Activated T-helper 1 cell treated with Interleukin-2 at 50 U/mL for 16 hours (primary cell): ENCODE measurements at regions not wholly inside any gene's neighbourhood (a gene's known extent, or its start where the extent isn't known, plus 50 kb on each side); places are given as distances from the start of the nearest gene placed in this dataset.

Experiments used
- DNase-seq: peaks from one replicate; pipeline ENCODE4 v3.0.0-alpha.2; 2020; ENCODE audit warnings: low read depth

DNA sequence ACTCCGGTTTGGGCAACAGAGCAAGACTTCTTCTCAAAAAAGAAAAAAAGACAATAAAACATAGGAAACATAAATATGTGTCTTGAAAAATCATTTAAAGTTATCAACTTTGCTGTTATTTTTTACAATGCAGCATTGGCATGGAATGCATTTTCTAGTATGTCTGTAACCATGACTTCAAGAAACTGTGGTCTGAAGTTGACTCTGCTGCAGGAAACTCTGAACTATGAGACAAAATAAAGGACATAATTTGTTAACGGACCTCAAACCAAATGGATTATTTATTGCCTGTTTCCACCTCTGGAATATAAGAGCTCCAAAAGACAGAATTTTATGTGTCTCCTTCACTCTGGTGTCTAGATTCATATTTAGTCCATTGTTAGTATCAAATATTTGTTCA is 79.1 kb downstream of the TRIB2 start:
- no peak for DNase-seq

DNA sequence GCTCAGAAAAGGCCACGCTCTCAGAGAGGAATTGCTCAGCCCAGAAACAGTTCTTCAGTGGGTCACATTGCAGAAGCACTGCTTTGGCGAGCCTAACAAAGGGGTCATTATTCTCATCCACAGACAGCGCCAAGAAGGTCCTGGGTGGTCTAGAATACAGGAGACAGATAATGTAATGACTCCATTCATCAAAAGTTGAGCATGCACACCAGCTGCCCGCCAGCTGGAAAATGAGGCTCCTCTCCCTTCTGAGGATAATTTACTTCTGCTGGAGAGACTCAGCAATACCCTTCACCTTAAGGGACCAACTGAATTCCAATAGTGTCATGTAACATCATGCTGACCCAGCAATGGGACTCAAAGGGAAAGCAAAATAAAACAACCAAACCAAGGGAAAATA is 79.9 kb downstream of the TRIB2 start:
- DNase-seq = no peak

DNA sequence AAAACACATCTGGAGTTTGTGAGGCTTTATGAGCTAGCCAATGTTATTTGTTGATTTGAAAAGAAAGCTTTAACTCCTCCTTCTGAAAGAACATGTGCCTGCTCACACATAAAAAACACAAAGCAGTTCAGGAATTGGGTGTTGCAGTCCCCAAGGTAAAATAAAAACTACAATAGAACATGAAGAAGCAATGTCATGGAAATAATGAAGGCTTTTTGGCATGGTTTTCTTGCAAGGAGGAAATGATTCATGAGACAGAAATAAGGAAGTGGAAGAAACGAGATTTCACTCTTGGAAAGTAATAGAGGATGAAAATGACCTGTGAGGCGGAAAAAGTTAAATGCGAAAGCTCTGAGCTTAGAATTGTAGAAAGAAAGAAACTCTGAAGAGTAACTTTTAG is 81.1 kb downstream of the TRIB2 start:
- DNase-seq = no peak

DNA sequence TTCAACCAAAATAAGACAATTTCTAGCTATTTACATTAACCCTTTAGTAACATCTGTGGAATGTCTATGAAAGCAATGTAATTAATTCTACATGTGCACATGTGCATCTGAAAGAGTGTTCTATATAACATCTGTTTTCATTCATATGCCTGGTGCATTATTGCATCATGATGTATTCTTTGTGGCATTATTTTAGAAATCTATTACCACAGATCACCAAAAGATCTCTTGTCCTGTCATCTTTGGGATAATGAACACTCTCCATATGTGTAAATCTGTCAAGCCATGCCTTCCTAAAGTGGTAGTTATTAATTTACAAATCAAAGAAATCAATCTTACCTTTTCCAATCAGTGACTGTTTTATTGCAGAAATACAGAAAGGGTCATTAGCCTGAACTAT is 86.9 kb downstream of the TRIB2 start:
- no peak for DNase-seq

DNA sequence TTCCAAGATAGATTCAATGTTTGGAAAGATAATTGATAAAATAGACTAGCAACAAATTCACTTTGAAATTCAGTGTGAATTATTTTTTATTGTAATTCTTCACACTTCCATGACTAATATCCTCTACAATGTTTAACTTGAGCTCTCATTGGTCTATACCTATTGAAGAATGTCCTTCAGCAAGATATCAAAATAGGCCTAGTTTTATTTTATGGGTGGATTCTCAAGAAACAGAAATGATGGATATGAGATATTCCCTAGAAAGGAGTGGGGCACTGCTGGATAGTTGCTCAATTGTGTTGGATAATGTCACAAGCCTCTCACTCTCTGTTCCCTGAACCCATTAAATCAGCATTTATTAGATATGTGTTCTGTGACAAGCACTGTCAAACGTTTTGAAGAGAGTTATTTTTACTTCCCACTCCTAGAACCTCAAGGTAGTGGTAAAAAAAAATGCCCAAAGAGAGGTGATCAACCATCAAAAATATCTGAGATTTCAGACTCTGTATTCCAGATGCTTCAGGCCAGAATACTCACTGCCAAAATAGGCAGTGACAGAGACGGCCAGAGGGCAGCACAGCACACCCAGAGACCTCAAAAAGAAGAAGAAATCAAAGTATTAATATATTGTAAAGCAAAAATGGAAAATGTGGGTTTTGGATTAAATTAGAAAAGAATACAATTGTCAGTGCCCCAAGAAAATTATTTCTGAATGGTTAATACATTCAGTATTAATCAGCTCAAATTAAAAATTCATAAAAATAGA is 87.5 kb downstream of the TRIB2 start:
- DNase-seq = no peak

DNA sequence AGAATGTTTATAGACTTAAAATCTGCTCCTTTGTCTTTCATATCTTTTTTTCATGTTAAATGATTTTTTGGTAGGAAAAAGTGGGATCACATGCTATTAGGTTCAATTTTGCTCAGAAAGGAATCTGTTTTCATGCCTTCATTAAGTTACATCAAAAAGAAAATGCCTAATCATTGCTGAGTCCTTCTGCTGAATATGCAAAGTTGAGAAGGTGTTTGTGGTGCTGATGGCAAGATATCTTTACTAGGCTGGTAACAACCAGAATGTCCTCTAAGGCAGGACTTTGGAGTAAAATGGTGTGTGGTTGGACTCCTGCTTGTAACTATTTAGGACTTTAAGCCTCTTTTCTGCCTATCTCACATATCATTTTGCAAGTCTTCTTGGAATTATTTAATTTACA is 88.3 kb downstream of the TRIB2 start:
- no peak for DNase-seq

DNA sequence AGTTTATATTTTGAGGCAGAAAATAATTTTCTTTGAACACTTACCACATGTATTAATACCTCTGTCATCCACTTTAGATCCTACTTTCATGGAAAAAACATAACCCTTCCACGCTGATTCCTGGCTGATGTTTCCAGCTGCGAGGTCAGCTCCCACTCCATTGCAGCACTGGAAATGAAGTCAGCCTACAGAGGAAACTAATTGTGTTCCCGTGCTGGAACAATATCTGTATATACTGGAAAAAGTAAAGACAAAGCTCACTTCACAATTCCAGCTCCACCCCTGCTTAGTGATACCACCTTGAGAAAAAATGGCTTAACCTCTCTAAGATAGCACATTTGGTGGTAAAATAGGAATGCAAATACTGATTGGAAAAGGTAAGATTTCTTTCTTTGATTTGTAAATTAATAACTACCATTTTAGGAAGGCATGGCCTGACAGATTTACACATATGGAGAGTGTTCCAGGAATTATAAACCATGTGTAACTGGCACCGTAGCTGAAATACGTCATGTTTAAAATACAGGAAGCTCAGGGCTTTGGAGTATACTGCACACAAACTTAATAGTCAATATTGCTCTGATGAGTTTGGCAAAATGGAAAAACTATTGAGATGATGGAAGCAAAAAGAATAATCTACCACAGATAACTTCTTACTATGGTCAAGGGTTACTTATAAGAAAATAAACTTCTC is 90.0 kb downstream of the TRIB2 start:
- DNase-seq = no peak

DNA sequence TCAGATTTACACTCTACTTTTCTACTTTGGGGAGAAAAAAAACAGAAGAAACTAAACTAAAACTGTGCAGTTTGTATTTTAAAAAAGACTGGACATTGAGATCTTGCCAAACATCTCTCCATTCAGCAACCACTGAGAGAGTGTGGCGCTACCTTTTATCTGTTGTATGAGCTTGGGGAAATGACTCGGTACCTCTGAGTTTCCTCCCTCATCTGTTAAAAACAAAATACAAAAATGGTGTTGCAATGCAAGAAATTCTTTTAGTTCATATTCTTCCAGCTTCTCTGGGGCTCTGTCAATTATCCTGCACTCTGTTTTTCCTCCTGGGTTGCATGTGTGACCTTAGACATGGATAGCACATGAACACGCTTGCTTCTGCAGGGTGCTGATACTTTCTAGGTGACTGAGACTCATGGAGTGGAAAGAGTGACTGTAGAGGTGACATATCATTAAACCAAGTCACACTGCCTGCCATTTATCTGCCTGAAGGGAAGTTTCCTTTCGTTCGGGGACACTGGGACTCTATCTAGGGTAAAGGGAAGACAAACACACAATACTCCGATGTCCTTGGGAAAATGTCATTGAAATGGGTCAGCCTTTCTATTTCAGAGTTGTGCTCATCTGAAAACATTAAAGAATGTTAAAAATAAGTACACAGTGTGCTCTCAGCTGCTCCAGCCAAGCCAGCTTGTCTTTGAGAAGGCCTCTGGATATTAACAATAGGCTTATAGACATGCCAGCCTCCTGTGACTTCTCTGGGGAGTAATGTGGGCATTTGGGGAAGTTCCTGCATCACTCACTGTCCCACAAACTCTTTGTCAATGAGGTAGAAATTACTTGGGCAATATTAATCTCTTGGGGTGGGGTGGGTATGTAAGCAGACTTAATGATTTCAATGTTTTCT is 91.4 kb downstream of the TRIB2 start:
- no peak for DNase-seq

DNA sequence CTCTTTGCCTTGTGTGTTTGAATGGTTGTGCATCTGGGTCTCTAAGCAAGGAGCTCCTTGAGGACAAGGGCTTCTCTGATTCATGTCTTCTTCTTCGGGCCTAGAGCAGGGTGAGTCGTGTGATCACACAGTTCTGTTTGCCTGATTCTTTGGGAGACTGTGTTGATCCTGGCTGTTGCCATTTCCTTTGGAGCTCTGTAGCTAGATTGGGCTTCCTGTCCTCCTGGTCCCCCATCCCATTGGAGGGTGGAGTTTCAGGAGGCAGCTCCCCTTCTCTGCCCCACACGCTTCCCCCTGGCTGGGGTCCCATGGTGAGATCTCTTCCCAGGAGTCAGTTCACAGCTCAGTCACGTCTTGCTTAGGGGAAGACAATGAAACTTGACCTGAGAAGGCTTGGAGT is 92.8 kb downstream of the TRIB2 start:
- DNase-seq = no peak

DNA sequence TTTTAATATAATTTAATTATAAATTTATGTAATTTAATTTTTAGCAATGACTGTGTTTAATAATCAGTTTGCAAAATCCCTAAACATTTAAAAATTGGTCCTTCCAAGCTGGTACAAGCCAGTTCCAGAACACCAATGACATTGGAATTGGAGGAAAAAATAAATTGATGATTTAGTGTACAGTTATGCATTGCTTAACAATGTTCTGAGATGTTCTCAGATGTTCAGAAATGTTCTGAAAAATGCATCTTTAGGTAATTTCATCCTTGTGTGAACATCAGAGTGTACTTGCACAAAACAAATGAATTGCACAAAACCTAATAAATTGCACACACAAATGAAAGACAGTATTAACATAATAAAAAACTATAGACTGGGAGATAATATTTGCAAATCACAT is 95.2 kb downstream of the TRIB2 start:
- DNase-seq = no peak

DNA sequence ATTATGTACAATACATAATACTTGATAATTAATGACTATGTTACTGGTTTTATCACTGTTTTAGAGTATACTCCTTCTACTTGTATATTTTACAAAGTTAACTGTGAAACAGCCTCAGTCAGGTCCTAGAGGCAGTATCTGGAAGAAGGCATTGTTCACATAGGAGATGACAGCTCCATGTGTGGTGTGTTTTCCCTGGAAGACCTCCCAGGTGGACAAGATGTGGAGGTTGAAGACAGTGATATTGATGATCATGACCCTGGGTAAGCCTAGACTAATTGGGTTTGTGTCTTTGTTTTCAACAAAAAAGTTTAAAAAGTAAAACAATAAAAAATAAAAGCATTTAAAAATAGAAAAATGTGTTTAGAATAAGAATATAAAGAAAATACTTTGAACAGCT is 96.4 kb downstream of the TRIB2 start:
- no peak for DNase-seq

DNA sequence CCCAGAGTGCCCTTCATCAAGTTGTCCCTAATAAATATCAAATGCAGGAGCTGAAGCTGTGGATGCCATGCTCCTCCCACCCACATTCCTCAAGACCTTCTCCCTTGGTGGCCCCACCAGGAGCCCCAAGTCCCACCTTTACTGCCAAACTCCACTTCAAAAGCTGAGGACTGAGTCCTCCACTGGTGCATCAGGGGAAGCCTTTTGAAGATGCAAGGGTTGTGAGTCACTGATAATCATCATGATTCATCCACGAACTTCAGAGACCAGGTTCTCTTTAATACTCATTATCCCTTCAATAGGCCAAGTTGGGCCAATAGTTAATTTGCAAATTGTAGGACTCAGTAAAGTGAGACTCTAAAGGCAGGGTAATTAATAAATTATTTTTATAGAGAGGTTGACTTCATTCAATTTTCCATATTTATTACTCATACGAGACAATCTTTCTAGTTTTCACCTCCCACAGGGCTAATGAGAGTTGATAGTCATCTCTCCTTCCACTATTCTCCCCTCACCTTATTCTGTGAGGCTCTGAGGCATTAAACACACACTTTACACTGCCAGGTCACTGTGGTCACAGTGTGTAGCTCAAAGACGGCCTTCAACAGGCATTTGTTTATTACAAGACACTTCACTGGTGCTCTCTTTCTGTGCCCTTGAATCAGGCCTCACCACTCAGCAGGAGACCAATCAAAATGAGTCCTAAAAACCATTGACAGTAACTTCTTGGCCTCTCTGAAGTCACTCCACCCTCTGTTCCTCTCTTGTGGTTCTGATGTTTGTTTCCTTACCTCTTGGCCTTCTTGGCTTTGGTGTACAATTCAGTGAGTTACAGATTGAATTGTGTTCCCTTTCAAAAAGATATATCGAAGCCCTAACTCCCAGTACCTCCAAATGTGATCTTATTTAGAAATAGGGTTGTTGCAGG is 99.9 kb downstream of the TRIB2 start:
- no peak for DNase-seq

DNA sequence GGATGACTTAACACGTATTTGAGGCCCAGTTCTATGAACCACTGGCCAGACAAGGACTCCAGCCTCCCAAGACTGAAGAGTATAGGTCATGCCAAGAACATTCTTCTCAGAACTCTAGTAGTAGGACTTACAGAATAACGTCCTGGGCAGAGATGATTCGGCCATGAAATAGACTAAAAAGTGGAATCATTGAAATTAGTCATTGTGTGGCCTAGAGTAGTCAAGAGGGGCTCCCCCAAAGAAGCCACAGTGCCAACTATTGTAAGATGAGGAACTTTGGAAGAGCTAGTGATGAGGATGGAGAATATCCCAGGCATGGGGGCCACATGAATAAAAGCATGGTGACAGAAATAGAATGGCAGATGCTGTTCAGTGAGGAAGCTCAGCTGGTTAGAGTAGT is 101.1 kb downstream of the TRIB2 start:
- DNase-seq = no peak

DNA sequence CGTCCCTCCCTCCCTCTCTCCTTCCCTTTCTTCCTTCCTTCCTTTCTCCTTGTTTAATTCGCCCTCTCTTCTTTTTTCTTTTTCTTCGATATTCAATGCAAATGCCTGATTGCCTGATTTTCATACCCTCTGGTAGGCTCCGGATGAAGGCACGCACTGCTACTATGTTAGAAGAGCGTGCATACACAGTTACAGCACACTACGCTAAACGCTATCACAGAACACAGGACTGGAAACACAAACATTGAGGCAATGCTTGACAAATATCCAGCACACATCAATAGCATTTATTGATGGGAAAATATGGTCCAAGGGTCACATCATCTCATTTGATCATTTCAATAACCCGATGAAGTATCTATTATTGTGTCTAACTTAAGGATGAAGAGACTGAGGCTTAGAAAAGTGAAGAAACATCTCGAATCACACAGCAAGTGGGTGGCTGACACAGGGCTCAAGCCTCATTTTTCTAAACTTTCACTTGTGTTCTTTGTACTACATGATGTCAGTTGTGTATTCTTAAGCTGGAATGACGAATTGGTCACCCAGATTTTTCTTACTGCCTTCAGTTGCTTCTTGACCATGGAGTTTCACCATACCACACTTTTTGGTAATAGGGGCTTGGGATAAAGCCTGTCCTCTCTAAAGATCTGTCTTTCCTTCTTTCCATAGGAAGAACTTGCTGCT is 101.8 kb downstream of the TRIB2 start:
- DNase-seq = no peak

DNA sequence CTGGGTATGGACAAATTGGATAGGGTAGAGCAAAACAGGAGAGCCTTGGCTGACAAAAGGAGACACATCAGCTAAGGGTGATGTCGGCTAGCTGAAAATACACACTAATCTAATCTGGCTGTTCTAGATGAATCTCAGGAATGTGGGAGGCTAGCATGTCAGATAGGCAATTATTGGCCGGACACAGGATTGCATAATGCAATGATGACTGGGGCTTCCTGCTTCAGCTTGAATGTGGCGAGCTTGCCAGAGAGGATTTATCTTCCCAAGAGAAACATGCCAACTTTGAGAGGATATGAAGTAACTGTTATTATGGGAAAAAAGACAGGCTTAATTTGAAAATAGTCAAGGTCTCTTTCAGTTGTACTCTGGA is 102.4 kb downstream of the TRIB2 start:
- no peak for DNase-seq

DNA sequence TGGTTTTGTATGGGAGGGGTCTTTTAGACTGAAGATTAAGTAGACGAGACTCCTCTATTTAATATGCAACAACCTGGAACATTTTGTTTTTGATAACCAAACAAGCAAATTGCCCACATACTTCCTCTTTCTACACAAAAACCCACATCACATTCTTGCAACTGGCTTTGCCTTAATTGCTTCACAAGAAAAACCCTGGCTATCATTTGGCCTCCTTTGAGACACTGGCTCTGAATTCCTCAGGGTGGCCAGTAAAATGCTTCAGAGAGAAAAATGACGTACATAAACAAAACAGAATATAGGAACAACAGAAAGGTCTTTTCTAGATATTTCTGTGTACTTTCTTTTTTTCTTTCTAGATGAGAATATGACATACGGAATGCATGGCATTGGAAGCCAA is 103.0 kb downstream of the TRIB2 start:
- no peak for DNase-seq

DNA sequence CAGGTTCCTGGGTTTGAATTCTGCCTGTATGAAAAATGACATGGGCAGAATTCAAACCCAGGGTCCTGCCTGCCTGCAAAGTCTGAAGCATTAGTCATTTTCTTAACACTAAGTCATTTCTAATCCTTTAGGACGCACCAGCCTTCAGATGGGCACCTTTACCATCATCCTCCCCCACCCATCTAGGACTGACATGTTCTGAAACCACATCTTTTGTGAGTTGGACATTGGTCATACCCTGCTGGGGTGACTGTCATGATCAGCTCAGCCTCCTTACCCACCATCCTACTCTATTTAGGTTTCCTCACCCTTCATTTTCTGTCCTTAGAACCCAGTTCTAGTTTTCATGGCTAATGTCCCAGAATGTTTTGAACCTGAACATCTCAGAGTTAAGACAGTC is 104.9 kb downstream of the TRIB2 start:
- no peak for DNase-seq

DNA sequence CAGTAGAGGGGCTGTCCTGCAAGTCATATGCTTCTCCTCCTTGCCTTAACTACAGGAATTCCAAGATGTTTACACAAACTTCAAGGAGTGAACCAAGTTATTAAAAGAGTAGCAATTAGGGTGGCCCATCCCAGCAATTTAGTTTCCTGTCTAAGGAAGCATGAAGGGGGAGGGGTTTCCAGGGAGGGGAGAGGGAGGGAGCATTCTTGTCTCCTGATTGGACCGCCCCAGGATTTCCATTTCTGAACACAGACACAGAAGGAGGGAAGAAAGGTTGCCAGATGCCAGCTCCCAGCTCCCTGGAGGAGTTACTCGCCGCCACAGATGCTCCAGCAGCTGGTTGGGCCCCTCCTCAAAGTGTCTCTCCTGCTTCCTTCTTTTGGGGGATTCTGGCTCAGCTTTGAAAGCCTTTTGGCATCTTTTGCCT is 107.6 kb downstream of the TRIB2 start:
- DNase-seq = no peak

DNA sequence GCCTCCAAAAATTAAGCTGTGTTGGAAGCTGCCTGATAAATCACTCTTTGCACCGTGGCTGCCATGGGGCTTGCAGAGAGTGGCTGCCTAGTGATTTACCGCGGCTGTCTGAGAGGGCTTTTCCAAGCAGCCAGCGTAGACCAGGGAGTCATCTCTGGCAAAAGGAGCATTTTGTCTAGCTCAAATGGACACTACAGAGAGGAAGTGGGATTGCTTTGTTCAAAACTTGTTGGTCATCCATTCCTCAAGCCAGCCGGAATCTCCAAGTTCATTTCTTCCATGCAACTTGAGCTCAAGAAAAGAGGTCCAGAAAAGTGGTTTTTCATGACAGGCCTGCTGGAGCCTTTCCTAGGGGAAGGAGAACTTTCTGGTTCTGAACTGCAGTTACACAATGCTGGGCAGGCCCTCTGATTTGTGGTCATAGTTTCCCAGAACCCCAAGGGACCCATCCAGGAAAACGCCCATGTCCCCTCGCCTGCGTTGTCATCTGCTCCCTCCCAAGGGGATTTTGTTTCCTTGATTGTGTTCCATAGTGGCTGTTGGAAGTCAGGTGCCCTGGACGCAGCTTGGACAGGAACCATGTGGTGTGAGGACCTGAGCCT is 108.1 kb downstream of the TRIB2 start:
- no peak for DNase-seq

DNA sequence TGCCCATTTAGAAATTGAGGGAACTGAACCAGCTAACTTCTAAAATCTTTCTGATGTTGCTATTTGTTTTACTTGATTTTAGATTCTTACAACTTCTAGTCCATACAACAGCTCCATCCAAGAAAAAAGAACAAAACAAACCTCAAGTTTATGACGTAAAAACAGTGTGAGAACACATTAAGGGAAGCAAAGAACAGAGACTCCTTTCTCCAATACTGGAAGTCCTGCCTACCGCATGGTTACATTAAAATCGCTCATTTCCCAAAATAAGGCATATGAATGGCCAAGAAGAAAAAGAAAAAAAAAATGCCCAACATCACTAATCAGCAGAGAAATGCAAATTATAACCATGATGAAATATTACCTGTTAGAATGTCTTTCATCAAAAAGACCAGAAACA is 110.0 kb downstream of the TRIB2 start:
- no peak for DNase-seq

DNA sequence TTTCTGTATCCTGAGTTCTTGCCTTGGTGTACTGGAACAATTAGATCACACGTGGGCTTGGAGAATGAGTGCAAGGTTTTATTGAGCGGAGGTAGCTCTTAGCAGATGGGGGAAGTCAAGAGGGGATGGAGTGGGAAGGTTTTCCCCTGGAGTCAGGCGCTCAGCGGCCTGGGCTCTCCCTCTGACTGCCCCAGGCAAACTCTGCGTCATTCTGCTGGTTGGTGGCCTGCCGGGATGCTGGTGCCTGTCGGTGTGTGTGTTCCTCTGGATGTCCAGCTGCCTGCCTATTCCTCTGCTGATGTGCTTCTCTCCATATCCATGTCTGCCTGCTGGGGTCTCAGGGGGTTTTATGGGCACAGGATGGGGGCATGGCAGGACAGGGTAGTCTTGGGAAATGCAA is 111.0 kb downstream of the TRIB2 start:
- DNase-seq = no peak
